H1 (cell line): ENCODE measurements at regions not wholly inside any gene's neighbourhood (a gene's known extent, or its start where the extent isn't known, plus 50 kb on each side); places are given as distances from the start of the nearest gene placed in this dataset.
A peak's percentile ranks its signal among the peaks of the same experiment; 100 is the strongest.

Experiments used
- CTCF ChIA-PET: fragments of 300-600 bp; sonication (Branson Sonifier 250); formaldehyde crosslinking; loops from one replicate; lab custom pipeline; 2021; ENCODE audit not compliant: partially characterized antibody; lab: Charles Lee
- POLR2A ChIA-PET: fragments of 300-600 bp; sonication (Branson Sonifier 250); formaldehyde crosslinking; loops from one replicate; lab custom pipeline; 2021; ENCODE audit warnings: inconsistent platforms; ENCODE audit not compliant: partially characterized antibody; lab: Charles Lee
- DNase-seq, 2 experiments: peaks; one replicate each; pipeline versions ENCODE4 v3.0.0 to v3.0.0-alpha.2; 2010 to 2022; ENCODE audit warnings: low spot score in 2 of 2, low read depth in 1 of 2, mixed read lengths in 1 of 2
- FAIRE-seq: peaks from 2 replicates; lab custom pipeline; 2011; peaks lifted over from hg19 to GRCh38; lab: Jason Lieb, UNC
- H2AFZ ChIP-seq: 2 replicates; pipeline ENCODE4 v1.8.1; 2012; ENCODE audit warnings: low read length, inconsistent platforms
- H2AK5ac ChIP-seq: 2 replicates; pipeline ENCODE4 v1.6.1; 2013; ENCODE audit warnings: low read depth, low read length
- H2BK120ac ChIP-seq: replicated peaks from 2 replicates; pipeline ENCODE3; 2013; ENCODE audit warnings: low read depth, low read length, inconsistent platforms
- H2BK12ac ChIP-seq: 2 replicates; pipeline ENCODE4 v1.6.1; 2013; ENCODE audit warnings: low read depth, low read length
- H2BK15ac ChIP-seq: 2 replicates; pipeline ENCODE4 v1.6.1; 2013; ENCODE audit warnings: low read length
- H2BK20ac ChIP-seq: 2 replicates; pipeline ENCODE4 v1.6.1; 2013; ENCODE audit warnings: low read length
- H2BK5ac ChIP-seq: 2 replicates; pipeline ENCODE4 v1.6.1; 2013; ENCODE audit warnings: low read depth, low read length
- H3K14ac ChIP-seq: 2 replicates; pipeline ENCODE4 v1.6.1; 2013; ENCODE audit warnings: inconsistent platforms; ENCODE audit not compliant: insufficient read length
- H3K18ac ChIP-seq: 2 replicates; pipeline ENCODE4 v1.6.1; 2013; ENCODE audit warnings: low read length; ENCODE audit errors: extremely low read depth
- H3K23ac ChIP-seq: 2 replicates; pipeline ENCODE4 v1.6.1; 2013; ENCODE audit warnings: inconsistent platforms; ENCODE audit not compliant: insufficient read length
- H3K23me2 ChIP-seq: 2 replicates; pipeline ENCODE4 v1.6.1; 2013; ENCODE audit warnings: low read depth, low read length
- H3K27ac ChIP-seq: 2 replicates; pipeline ENCODE4 v1.6.1; 2011; ENCODE audit warnings: low read depth, low read length, inconsistent platforms
- H3K27me3 ChIP-seq, 4 experiments: replicated peaks in 1 of 4; 1 replicate in 1 of 4; 2 replicates in 3 of 4; pipeline versions ENCODE4 v1.6.1 to v1.8.1; 2011 to 2013; ENCODE audit warnings: low read length in 3 of 4, mild to moderate bottlenecking in 3 of 4, inconsistent platforms in 2 of 4, mixed read lengths in 2 of 4, moderate library complexity in 1 of 4; ENCODE audit not compliant: control insufficient read depth in 3 of 4, insufficient read depth in 3 of 4; ENCODE audit errors: extremely low read depth in 1 of 4
- H3K36me3 ChIP-seq, 4 experiments: 2 replicates each; pipeline versions ENCODE4 v1.6.1 to v1.8.1; 2011 to 2013; ENCODE audit warnings: mild to moderate bottlenecking in 4 of 4, low read length in 3 of 4, moderate library complexity in 2 of 4, control low read depth in 1 of 4, inconsistent platforms in 1 of 4; ENCODE audit not compliant: insufficient read depth in 4 of 4, control insufficient read depth in 2 of 4
- H3K4ac ChIP-seq: replicated peaks from 2 replicates; pipeline ENCODE3; 2013; ENCODE audit warnings: low read length, low read depth, mixed read lengths, inconsistent platforms; ENCODE audit not compliant: insufficient read length
- H3K4me1 ChIP-seq, 4 experiments: replicated peaks in 1 of 4; 1 replicate in 1 of 4; 2 replicates in 3 of 4; pipeline versions ENCODE4 v1.6.1 to v1.8.1; 2011 to 2013; ENCODE audit warnings: low read length in 3 of 4, inconsistent platforms in 2 of 4, mixed read lengths in 1 of 4; ENCODE audit not compliant: insufficient read depth in 4 of 4, control insufficient read depth in 3 of 4
- H3K4me2 ChIP-seq, 2 experiments: 2 replicates each; pipeline versions ENCODE4 v1.6.1 to v1.8.1; 2011 to 2013; ENCODE audit warnings: low read depth in 2 of 2, low read length in 2 of 2, control low read depth in 1 of 2, inconsistent platforms in 1 of 2, mild to moderate bottlenecking in 1 of 2; ENCODE audit not compliant: insufficient read depth in 1 of 2
- H3K4me3 ChIP-seq, 4 experiments: fragments of 200-600, 300-600 bp in 1 of 4; sonication (generic), shearing (Covaris generic), sonication (Bioruptor Twin) in 1 of 4; 2 replicates each; pipeline versions ENCODE4 v1.5.1 to v1.8.1; 2011 to 2016; ENCODE audit warnings: low read length in 4 of 4, low read depth in 3 of 4, control low read depth in 2 of 4, inconsistent platforms in 2 of 4, mild to moderate bottlenecking in 2 of 4, mixed read lengths in 1 of 4, moderate library complexity in 1 of 4; ENCODE audit not compliant: insufficient read depth in 2 of 4; ENCODE audit errors: extremely low read depth in 1 of 4
- H3K56ac ChIP-seq: replicated peaks from 2 replicates; pipeline ENCODE3; 2013; ENCODE audit warnings: low read depth, mild to moderate bottlenecking, mixed read lengths, low read length, inconsistent platforms; ENCODE audit not compliant: insufficient read length
- H3K79me1 ChIP-seq: 2 replicates; pipeline ENCODE4 v1.6.1; 2013; ENCODE audit warnings: low read depth, low read length, control low read depth
- H3K79me2 ChIP-seq, 2 experiments: 2 replicates each; pipeline versions ENCODE4 v1.6.1 to v1.8.1; 2012 to 2013; ENCODE audit warnings: low read length in 2 of 2, mild to moderate bottlenecking in 2 of 2, inconsistent platforms in 1 of 2; ENCODE audit not compliant: insufficient read depth in 2 of 2, control insufficient read depth in 1 of 2
- H3K9ac ChIP-seq, 4 experiments: replicated peaks in 1 of 4; 1 replicate in 1 of 4; 2 replicates in 3 of 4; pipeline versions ENCODE4 v1.6.1 to v1.8.1; 2011 to 2013; ENCODE audit warnings: low read depth in 3 of 4, low read length in 3 of 4, control low read depth in 2 of 4, mild to moderate bottlenecking in 2 of 4, moderate library complexity in 2 of 4, inconsistent platforms in 1 of 4; ENCODE audit errors: extremely low read depth in 1 of 4
- H3K9me3 ChIP-seq, 2 experiments: 2 replicates each; pipeline versions ENCODE4 v1.6.1 to v1.8.1; 2012 to 2013; ENCODE audit warnings: mild to moderate bottlenecking in 2 of 2, moderate library complexity in 2 of 2, control low read depth in 1 of 2, inconsistent platforms in 1 of 2, low read depth in 1 of 2, low read length in 1 of 2, mixed read lengths in 1 of 2; ENCODE audit not compliant: insufficient read depth in 2 of 2
- H4K20me1 ChIP-seq, 2 experiments: replicated peaks in 1 of 2; 2 replicates each; pipeline versions ENCODE3 to v1.8.1; 2011 to 2013; ENCODE audit warnings: inconsistent platforms in 2 of 2, low read length in 2 of 2, mild to moderate bottlenecking in 1 of 2; ENCODE audit not compliant: insufficient read depth in 2 of 2, control insufficient read depth in 1 of 2
- H4K5ac ChIP-seq: 2 replicates; pipeline ENCODE4 v1.6.1; 2013; ENCODE audit warnings: low read length, low read depth, mixed read lengths, inconsistent platforms; ENCODE audit not compliant: insufficient read length
- H4K8ac ChIP-seq: 2 replicates; pipeline ENCODE4 v1.8.0; 2013; ENCODE audit warnings: mild to moderate bottlenecking, moderate library complexity, low read length, inconsistent platforms; ENCODE audit not compliant: insufficient read depth; ENCODE audit errors: extremely low read depth
- H4K91ac ChIP-seq: replicated peaks from 2 replicates; pipeline ENCODE3; 2013; ENCODE audit warnings: low read length, mixed read lengths, inconsistent platforms; ENCODE audit not compliant: insufficient read length
- CHD2 ChIP-seq: IDR thresholded peaks from 2 replicates; pipeline ENCODE4 v1.6.1; 2012; ENCODE audit warnings: low read length, improper control_type of control experiment
- EGR1 ChIP-seq: IDR thresholded peaks from 2 replicates; pipeline ENCODE4 v1.6.1; 2011; ENCODE audit warnings: low read depth, low read length, borderline replicate concordance
- EP300 ChIP-seq, 2 experiments: IDR thresholded peaks; 1 replicate in 1 of 2; 2 replicates in 1 of 2; pipeline ENCODE4 v1.6.1; 2011 to 2012; ENCODE audit warnings: low read depth in 2 of 2, low read length in 2 of 2, mild to moderate bottlenecking in 2 of 2, borderline replicate concordance in 1 of 2, inconsistent platforms in 1 of 2, moderate library complexity in 1 of 2
- FOSL1 ChIP-seq: IDR thresholded peaks from 2 replicates; pipeline ENCODE4 v1.6.1; 2011; ENCODE audit warnings: mild to moderate bottlenecking, low read depth, low read length, moderate library complexity; ENCODE audit not compliant: insufficient read depth
- GABPA ChIP-seq: IDR thresholded peaks from 2 replicates; pipeline ENCODE4 v1.6.1; 2011; ENCODE audit warnings: mild to moderate bottlenecking, low read length, moderate library complexity, borderline replicate concordance; ENCODE audit not compliant: insufficient read depth
- RAD21 ChIP-seq, 2 experiments: IDR thresholded peaks in 1 of 2; conservative IDR thresholded peaks in 1 of 2; 2 replicates each; pipeline ENCODE4 v1.6.1; 2011; ENCODE audit warnings: low read depth in 2 of 2, low read length in 2 of 2, improper control_type of control experiment in 1 of 2, inconsistent platforms in 1 of 2, mild to moderate bottlenecking in 1 of 2, moderate library complexity in 1 of 2
- SAP30 ChIP-seq: fragments of 300-600 bp; sonication (generic); IDR thresholded peaks from 2 replicates; pipeline ENCODE4 v1.7.1; 2012; ENCODE audit warnings: low read length, moderate library complexity, mild to moderate bottlenecking, inconsistent platforms; ENCODE audit not compliant: insufficient read depth, insufficient replicate concordance
- SUZ12 ChIP-seq: fragments of 200-600 bp; sonication (generic); IDR thresholded peaks from 2 replicates; pipeline ENCODE4 v1.6.1; 2012; ENCODE audit warnings: mild to moderate bottlenecking, inconsistent platforms, low read length, moderate library complexity, mixed read lengths
- WGBS, 2 experiments: shearing (Covaris generic) in 1 of 2; methylation state at CpG; one replicate each; pipeline versions ENCODE4 v1.1.6 to v1.1.7; 2013 to 2015; ENCODE audit warnings: low lambda C conversion rate in 2 of 2, mixed read lengths in 2 of 2, inconsistent platforms in 1 of 2, low coverage in 1 of 2, missing lambda C conversion rate in 1 of 2; ENCODE audit not compliant: insufficient replicate concordance in 2 of 2, insufficient coverage in 1 of 2, insufficient read length in 1 of 2; ENCODE audit errors: extremely low coverage in 1 of 2, missing lambda C conversion rate in 1 of 2; 5-methylcytosine and 5-hydroxymethylcytosine counted together
- TF ChIP-seq, protein P1 (sequence below): IDR thresholded peaks from 2 replicates; pipeline ENCODE4 v1.6.1; 2012; ENCODE audit warnings: inconsistent platforms

DNA sequence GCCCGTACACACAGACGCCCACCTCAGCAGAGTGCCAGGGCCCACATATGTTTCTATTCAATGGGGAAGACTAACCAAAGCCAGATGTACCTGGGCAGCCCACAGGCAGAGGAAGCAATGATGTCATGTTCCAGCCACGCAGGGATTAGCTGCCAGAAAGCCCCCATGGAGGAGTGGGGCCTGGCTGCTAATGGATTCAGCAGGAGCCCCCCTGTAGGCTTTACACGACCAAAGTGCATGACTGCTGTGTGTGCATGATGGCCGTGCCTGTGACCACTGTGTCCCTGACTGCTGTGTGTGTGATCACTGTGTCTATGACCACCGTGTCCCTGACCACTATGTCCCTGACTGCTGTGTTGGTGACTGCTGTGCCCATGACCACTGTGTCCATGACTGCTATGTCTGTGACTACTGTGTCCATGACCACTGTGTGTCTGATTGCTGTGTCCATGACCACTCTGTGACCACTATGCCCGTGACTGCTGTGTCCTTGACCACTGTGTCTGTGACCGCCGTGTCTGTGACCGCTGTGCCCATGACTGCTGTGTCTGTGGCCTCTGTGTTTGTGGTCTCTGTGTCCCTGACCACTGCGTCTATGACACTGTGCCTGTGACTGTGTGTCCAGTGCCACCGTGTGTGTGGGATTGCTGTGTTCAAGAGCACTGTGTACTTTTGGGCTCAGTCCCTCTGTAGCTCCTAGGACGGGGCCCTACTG, 409.3 kb downstream of the RPS24 start:
- no peak overlapping the region for H3K56ac ChIP-seq
- H2BK12ac ChIP-seq = 0 out of 2 replicates have a peak overlapping the region, but pooled peaks have one; percentile 39
- no peaks in the 10 kb centered on the region for H3K79me1 ChIP-seq
- no peaks in the 10 kb centered on the region for H3K79me2 ChIP-seq
- H2AK5ac ChIP-seq = peak overlapping the region; percentile 82; the same call in 1 of the 2 replicates
- H2BK5ac ChIP-seq = peak overlapping the region; percentile 52; the same call in 1 of the 2 replicates
- no peak overlapping the region for H3K27ac ChIP-seq
- H2BK20ac ChIP-seq = peak overlapping the region; percentile 72; the same call in 1 of the 2 replicates
- peak overlapping the region; percentile 72; the same call in 1 of the 2 replicates for H2BK15ac ChIP-seq
- peak overlapping the region; percentile 48; the same call in 1 of the 2 replicates for H3K18ac ChIP-seq
- FAIRE-seq = no peak
- no peaks in the 10 kb centered on the region for H3K36me3 ChIP-seq
- CTCF ChIA-PET = interaction anchor here (1.4 kb wide), 1 partner anchor 214 kb away, joined by 6 read pairs; no protein-coding TSS in a partner anchor
- no peak overlapping the region for H3K14ac ChIP-seq
- no peaks in the 10 kb centered on the region for H4K20me1 ChIP-seq
- H4K8ac ChIP-seq = no peak overlapping the region
- H3K23me2 ChIP-seq = no peaks in the 10 kb centered on the region
- H3K9ac ChIP-seq = no peak overlapping the region
- 88% methylated on average over 13 of the region's 13 CpGs; no CpG with 5 or more reads in 1 of the 2 experiments for WGBS, 2 experiments
- no peak for DNase-seq
- H2BK120ac ChIP-seq = no peak overlapping the region
- no peak overlapping the region for H4K5ac ChIP-seq
- H3K4me3 ChIP-seq = no peak overlapping the region
- H2AFZ ChIP-seq = no peak overlapping the region
- H3K4me2 ChIP-seq = no peak overlapping the region
- H4K91ac ChIP-seq = no peak overlapping the region
- H3K4ac ChIP-seq = no peak overlapping the region
- no peaks in the 10 kb centered on the region for H3K4me1 ChIP-seq
- no peaks in the 10 kb centered on the region for H3K9me3 ChIP-seq
- no peaks in the 10 kb centered on the region for H3K27me3 ChIP-seq
- POLR2A ChIA-PET = no interaction called here
- H3K23ac ChIP-seq = no peak overlapping the region
- TF ChIP-seq EGR1 = no peak
- TF ChIP-seq SAP30 = no peak
- no peak for TF ChIP-seq FOSL1
- TF ChIP-seq GABPA = no peak
- no peak for TF ChIP-seq EP300 (IDR thresholded peaks at IDR 0.05; ENCODE audit: borderline replicate concordance in 1 of 2, low read depth in 2 of 2, low read length in 2 of 2)
- TF ChIP-seq RAD21 (IDR thresholded peaks at IDR 0.05 in 1 of 2, conservative IDR thresholded peaks at IDR 0.05 in 1 of 2; ENCODE audit: low read depth in 2 of 2, low read length in 2 of 2) = no peak
- TF ChIP-seq SUZ12 = no peak
- TF ChIP-seq, protein P1, sequence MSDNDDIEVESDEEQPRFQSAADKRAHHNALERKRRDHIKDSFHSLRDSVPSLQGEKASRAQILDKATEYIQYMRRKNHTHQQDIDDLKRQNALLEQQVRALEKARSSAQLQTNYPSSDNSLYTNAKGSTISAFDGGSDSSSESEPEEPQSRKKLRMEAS = no peak
- TF ChIP-seq CHD2 = no peak
